Retinal pigment epithelial cell (primary cell): ENCODE measurements at regions not wholly inside any gene's neighbourhood (a gene's known extent, or its start where the extent isn't known, plus 50 kb on each side); places are given as distances from the start of the nearest gene placed in this dataset.

Experiments used
- DNase-seq: peaks from one replicate; pipeline ENCODE4 v3.0.0-alpha.2; 2010; ENCODE audit warnings: low read depth
- H3K4me3 ChIP-seq: 2 replicates; pipeline ENCODE4 v1.5.1; 2011; ENCODE audit warnings: mild to moderate bottlenecking, low read length, control low read depth, moderate library complexity
- CTCF ChIP-seq: conservative IDR thresholded peaks from 2 replicates; pipeline ENCODE4 v1.5.1; 2011; ENCODE audit warnings: low read depth, low read length, control low read depth, inconsistent platforms

DNA sequence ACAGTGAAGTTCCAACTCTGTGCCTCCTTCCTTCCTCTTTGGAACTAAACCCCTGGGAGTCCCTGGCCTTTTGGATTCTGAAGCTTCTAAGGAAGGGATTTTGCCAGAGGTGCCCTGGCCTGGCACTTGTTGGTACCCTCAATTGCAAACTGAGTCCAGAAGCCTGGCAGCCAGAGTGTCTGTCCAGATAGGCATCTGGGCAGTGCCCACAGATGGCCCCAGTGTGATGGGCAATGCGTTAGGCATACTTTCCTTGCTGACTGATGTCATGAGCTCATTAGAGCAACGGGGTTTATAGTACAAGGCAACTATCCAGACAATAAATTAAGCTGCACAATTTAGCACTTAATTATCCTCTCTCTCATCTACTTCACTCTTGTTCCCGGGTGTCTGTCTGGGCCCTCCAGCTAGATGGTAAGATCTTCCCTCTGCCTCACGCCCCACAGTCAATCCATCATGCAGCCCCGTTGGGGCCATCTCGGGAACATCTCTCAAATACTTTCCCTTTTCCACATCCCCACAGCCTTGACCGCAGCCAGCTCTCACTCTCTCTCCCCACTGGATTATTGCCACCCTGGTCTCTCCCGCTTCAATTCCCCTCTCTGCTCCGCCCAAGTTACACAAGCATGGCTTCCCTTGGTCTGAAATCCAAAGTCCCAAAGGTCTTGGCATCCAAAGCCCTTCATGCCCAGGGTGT, 157.5 kb upstream of the SMIM23 start:
- TF ChIP-seq CTCF: no peak
- no peak overlapping the region for H3K4me3 ChIP-seq
- no peak for DNase-seq

GRCh38 chr5:171628633-171628974, 157.0 kb upstream of the SMIM23 start:
- H3K4me3 ChIP-seq: no peak overlapping the region
- DNase-seq: no peak
- TF ChIP-seq CTCF: no peak

DNA sequence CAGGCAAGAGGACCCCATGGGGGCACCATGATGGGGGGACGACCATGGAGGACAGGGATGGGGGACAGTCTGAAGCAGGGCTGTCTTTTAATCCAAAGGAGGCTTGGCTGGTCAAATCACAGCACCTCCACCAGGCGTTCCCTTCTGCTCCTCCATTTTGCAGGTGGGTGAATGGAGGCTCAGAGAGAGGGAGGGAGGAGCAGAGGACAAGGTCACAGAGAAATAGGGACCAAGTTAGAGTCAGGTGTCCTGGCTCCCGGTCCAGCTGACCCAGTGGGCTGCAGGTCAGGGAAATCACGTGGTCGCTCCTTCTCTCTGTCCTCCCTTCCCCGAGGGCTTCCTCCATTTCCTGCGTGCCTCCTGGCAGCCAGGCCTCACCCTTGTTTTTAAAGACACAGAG, 156.4 kb upstream of the SMIM23 start:
- no peak overlapping the region for H3K4me3 ChIP-seq
- TF ChIP-seq CTCF: no peak
- no peak for DNase-seq

DNA sequence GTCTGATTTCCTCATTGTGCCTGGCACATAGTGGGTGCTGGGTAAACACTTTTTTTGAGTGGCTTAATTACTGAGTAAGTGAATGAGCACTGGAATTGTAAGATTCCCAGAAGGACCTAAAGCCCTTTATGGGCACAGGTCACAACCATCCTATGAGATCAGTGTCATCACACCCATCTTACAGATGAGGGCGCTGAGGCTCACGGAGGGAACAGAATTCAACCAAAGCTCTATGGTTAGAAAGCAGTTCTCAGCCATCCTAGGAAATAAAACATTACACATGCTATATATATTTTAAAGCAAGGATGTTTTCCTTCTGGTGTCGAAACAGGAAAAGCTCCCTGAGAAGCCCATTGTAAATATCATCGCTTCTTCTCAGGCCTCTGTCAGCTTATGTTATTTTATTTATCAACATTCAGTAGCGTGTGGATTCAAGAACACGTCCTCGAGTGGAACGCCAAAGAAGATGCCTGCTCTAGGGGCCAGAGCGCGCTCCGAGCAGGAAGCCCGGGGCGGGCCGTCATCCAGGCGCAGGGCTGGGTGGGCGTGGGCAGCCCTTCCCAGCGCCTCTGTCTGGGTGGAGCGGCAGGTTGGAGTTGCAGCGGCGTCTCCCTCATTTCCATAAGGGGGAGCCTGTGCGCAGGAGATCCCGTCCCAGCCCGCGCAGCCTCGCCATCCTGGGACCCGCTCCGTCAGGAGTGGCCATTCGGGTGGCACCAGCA, 155.8 kb upstream of the SMIM23 start:
- TF ChIP-seq CTCF: peak; percentile 66
- peak overlapping the region; percentile 28 for H3K4me3 ChIP-seq
- no peak for DNase-seq

DNA sequence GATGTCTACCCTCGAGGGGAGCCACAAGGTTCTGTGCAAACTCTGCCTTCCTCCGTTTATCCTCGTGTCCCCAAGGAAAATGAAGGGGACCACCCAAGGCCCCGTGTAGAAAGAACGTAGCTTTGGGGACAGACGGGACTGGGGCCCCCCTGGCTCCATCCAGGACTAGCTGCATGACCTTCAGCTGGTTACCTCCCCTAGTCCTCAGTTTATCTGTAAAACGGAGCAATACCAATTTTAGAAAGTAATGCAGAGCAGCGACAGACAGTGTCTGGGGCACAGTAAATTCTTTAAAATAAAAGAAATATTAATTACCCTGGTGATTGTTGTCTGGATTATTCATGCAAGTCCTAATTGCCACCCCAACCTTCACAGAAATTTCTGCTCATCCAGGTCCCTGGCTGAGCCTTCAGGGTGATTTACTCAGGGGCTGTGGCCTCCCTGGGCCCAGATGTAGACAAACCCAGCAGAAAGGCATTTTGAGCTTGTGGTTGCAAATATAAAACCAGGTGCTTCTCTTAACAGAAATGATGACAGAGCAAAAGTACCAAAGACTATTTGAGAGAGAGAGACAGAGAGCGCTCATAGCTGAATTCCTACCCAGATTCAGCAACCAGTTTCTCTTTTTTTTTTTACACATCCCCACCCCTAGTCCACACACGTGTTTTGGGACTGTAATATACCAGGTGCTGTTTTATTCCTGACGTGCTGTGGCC, 155.1 kb upstream of the SMIM23 start:
- peak overlapping the region; percentile 28 for H3K4me3 ChIP-seq
- DNase-seq: no peak
- no peak for TF ChIP-seq CTCF

GRCh38 chr5:171632616-171633015, 153.0 kb upstream of the SMIM23 start:
- no peak for DNase-seq
- no peak overlapping the region for H3K4me3 ChIP-seq
- no peak for TF ChIP-seq CTCF
